ENCODE measurements at regions not wholly inside any gene's neighbourhood (a gene's known extent, or its start where the extent isn't known, plus 50 kb on each side); places are given as distances from the start of the nearest gene placed in this dataset.

DNA sequence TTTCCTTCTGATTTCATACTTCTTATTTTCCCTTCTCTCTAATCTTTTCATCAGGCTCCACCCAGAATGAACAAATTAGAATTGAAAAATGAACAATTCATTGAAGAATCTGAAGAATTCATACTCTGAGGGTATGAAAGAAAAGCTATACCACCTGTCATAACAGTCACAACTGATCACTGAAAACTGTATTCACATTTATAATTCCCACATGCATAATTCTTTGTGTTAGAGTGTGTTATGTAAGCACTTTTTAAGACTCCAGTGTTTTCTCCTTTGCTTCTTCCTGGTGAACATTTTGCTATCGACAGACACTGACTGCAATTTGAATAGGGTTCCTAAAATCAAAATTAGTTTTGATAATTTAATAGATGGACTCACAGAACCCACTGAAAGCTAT is 271.2 kb downstream of the SLC16A7 start:
- Histone ChIP-seq H3K27ac (replicated peaks) (no peak overlapping the region), H3K4me3 (replicated peaks; ENCODE audit: insufficient read depth, low read length) (no peak overlapping the region), H3K27me3 (ENCODE audit: insufficient read depth, poor library complexity, severe bottlenecking) (no peaks in the 10 kb centered on the region)
- TF ChIP-seq, protein P1, sequence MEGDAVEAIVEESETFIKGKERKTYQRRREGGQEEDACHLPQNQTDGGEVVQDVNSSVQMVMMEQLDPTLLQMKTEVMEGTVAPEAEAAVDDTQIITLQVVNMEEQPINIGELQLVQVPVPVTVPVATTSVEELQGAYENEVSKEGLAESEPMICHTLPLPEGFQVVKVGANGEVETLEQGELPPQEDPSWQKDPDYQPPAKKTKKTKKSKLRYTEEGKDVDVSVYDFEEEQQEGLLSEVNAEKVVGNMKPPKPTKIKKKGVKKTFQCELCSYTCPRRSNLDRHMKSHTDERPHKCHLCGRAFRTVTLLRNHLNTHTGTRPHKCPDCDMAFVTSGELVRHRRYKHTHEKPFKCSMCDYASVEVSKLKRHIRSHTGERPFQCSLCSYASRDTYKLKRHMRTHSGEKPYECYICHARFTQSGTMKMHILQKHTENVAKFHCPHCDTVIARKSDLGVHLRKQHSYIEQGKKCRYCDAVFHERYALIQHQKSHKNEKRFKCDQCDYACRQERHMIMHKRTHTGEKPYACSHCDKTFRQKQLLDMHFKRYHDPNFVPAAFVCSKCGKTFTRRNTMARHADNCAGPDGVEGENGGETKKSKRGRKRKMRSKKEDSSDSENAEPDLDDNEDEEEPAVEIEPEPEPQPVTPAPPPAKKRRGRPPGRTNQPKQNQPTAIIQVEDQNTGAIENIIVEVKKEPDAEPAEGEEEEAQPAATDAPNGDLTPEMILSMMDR (IDR thresholded peaks at IDR 0.05; ENCODE audit: insufficient read depth, low read length) = no peak
- TF ChIP-seq SPI1 (IDR thresholded peaks at IDR 0.05; ENCODE audit: borderline replicate concordance, low read depth) = no peak
- TF ChIP-seq GABPA (IDR thresholded peaks at IDR 0.05; ENCODE audit: low read depth) = no peak
- no peak for DNase-seq (ENCODE audit: low read depth in 1 of 2, low spot score in 1 of 2)

DNA sequence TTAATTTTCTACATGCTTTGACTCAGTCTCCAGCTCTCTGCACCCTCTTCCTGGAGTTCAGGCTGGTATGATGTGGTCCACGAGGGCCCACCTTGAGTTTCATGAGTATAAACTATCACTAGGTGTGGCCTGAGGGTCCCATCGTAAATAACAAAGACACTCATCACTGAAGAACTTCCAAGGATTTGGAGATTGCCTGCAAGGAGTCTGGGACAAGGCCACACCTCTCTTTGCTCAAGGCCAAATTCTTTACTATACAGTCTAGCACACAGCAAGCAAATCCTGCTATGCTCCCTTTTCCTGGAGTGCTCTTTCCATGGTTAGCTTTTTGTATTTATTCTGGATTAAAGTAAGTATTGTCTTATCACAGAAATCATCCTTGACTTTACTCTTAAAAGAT is 271.9 kb downstream of the SLC16A7 start:
- H3K27me3 ChIP-seq (ENCODE audit: insufficient read depth, poor library complexity, severe bottlenecking) = no peaks in the 10 kb centered on the region
- DNase-seq (ENCODE audit: low read depth in 1 of 2, low spot score in 1 of 2) = no peak

DNA sequence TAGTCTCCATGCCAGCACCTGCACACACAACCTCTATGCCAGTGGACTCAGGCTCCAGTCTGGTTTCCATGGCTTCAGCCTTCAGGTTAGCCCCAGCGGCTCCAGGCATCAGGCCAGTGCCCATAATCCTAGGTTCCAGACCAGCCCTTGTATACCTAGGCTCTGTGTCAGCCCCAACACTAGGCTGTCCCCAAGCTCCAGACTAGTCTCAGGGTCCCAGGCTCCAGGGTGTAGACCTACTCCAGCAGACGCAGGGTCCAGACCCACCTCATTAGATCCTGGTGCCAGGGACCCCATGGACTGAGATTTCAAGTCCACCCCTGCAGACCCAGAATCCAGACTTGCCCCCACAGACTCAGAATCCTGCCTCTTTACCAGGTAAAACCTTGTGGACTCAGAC is 275.9 kb downstream of the SLC16A7 start:
- H3K27me3 ChIP-seq (ENCODE audit: insufficient read depth, poor library complexity, severe bottlenecking) = no peaks in the 10 kb centered on the region
- no peak overlapping the region for H3K27ac ChIP-seq (replicated peaks)
- no peak overlapping the region for H3K4me3 ChIP-seq (replicated peaks; ENCODE audit: insufficient read depth, low read length)
- no peak for DNase-seq (ENCODE audit: low read depth in 1 of 2, low spot score in 1 of 2)
- no peak for TF ChIP-seq GABPA (IDR thresholded peaks at IDR 0.05; ENCODE audit: low read depth)
- TF ChIP-seq, protein P1 (IDR thresholded peaks at IDR 0.05; ENCODE audit: insufficient read depth, low read length) = no peak
- no peak for TF ChIP-seq SPI1 (IDR thresholded peaks at IDR 0.05; ENCODE audit: borderline replicate concordance, low read depth)
- TF ChIP-seq, protein P2, sequence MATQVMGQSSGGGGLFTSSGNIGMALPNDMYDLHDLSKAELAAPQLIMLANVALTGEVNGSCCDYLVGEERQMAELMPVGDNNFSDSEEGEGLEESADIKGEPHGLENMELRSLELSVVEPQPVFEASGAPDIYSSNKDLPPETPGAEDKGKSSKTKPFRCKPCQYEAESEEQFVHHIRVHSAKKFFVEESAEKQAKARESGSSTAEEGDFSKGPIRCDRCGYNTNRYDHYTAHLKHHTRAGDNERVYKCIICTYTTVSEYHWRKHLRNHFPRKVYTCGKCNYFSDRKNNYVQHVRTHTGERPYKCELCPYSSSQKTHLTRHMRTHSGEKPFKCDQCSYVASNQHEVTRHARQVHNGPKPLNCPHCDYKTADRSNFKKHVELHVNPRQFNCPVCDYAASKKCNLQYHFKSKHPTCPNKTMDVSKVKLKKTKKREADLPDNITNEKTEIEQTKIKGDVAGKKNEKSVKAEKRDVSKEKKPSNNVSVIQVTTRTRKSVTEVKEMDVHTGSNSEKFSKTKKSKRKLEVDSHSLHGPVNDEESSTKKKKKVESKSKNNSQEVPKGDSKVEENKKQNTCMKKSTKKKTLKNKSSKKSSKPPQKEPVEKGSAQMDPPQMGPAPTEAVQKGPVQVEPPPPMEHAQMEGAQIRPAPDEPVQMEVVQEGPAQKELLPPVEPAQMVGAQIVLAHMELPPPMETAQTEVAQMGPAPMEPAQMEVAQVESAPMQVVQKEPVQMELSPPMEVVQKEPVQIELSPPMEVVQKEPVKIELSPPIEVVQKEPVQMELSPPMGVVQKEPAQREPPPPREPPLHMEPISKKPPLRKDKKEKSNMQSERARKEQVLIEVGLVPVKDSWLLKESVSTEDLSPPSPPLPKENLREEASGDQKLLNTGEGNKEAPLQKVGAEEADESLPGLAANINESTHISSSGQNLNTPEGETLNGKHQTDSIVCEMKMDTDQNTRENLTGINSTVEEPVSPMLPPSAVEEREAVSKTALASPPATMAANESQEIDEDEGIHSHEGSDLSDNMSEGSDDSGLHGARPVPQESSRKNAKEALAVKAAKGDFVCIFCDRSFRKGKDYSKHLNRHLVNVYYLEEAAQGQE (IDR thresholded peaks at IDR 0.05; ENCODE audit: insufficient replicate concordance, low read depth) = no peak
- TF ChIP-seq POLR2AphosphoS5 (IDR thresholded peaks at IDR 0.05; ENCODE audit: low read depth) = no peak

More for the DNA sequence above, 271.9 kb downstream of the SLC16A7 start:
- Histone ChIP-seq H3K4me3 (replicated peaks; ENCODE audit: insufficient read depth, low read length) (no peak overlapping the region), H3K27ac (replicated peaks) (no peak overlapping the region)
- TF ChIP-seq SPI1 (IDR thresholded peaks at IDR 0.05; ENCODE audit: borderline replicate concordance, low read depth) (no peak), GABPA (IDR thresholded peaks at IDR 0.05; ENCODE audit: low read depth) (no peak), POLR2AphosphoS5 (IDR thresholded peaks at IDR 0.05; ENCODE audit: low read depth) (no peak)
- TF ChIP-seq, protein P2 (IDR thresholded peaks at IDR 0.05; ENCODE audit: insufficient replicate concordance, low read depth) = no peak
- TF ChIP-seq, protein P1 (IDR thresholded peaks at IDR 0.05; ENCODE audit: insufficient read depth, low read length) = no peak

DNA sequence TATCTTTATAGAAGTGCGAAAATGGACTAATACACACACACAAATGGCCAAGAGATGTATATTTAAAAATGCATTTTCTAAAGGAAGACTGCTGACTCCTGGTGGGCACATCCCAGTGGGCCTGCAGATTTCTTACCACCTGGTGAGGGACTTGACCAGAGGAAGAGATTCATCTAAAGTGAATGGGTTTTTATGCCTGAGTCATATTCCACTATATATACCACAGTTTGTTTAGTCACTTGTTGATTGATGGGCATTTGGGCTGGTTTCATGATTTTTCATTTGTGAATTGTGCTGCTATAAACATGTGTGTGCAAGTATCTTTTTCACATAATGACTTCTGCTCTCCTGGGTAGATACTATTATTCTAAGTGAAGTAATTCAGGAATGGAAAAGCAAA is 277.3 kb downstream of the SLC16A7 start:
- H3K27ac ChIP-seq (replicated peaks) = no peak overlapping the region
- no peak for DNase-seq (ENCODE audit: low read depth in 1 of 2, low spot score in 1 of 2)
- TF ChIP-seq, protein P2 (IDR thresholded peaks at IDR 0.05; ENCODE audit: insufficient replicate concordance, low read depth) = no peak
- TF ChIP-seq GABPA (IDR thresholded peaks at IDR 0.05; ENCODE audit: low read depth) (no peak), POLR2AphosphoS5 (IDR thresholded peaks at IDR 0.05; ENCODE audit: low read depth) (no peak), SPI1 (IDR thresholded peaks at IDR 0.05; ENCODE audit: borderline replicate concordance, low read depth) (no peak)
- TF ChIP-seq, protein P1 (IDR thresholded peaks at IDR 0.05; ENCODE audit: insufficient read depth, low read length) = no peak
- H3K27me3 ChIP-seq (ENCODE audit: insufficient read depth, poor library complexity, severe bottlenecking) = no peaks in the 10 kb centered on the region
- no peak overlapping the region for H3K4me3 ChIP-seq (replicated peaks; ENCODE audit: insufficient read depth, low read length)
